Upper lobe of left lung (tissue), 4 donors: ENCODE measurements at regions not wholly inside any gene's neighbourhood (a gene's known extent, or its start where the extent isn't known, plus 50 kb on each side); places are given as distances from the start of the nearest gene placed in this dataset.

Source experiments
- CTCF ChIP-seq, 6 experiments: fragments of 450-650 bp in 4 of 6; fragments of 200-600 bp in 2 of 6; sonication (generic) in 2 of 6; IDR thresholded peaks; one replicate each; pipeline ENCODE4 v1.5.1; 2016 to 2019; ENCODE audit warnings: antibody characterized with exemption in 6 of 6
- EP300 ChIP-seq, 4 donors: sonication (generic); formaldehyde crosslinking; IDR thresholded peaks; one replicate each; pipeline ENCODE4 v1.5.1; 2017; ENCODE audit warnings: antibody characterized with exemption in 4 of 4, control low read depth in 2 of 4
- POLR2A ChIP-seq, 4 donors: fragments of 450-650 bp; IDR thresholded peaks; one replicate each; pipeline ENCODE4 v1.5.1; 2016 to 2017; ENCODE audit warnings: antibody characterized with exemption in 4 of 4, mild to moderate bottlenecking in 2 of 4

DNA sequence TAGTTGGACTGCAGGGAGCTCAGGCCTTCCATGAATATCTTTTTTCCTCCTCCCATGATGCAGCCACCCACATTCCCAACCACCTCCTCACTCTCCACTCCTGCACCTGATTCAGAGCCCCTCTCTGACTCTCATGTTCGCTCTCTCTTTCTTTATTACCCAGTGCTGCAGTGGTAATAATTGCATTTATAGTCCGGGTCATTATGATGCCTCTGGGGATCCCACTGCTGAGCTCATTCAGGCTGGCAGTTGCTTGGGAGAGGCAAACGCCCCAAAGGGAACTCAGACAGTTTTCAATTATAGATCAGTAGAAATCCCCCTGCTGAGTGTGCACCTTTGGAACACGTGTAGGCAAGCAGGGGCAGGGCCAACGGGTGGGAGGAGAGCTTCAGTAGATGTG is 953.0 kb downstream of the GRID1 start:
- TF ChIP-seq CTCF (IDR thresholded peaks at IDR 0.05) (no peak), EP300 (IDR thresholded peaks at IDR 0.05) (no peak), POLR2A (IDR thresholded peaks at IDR 0.05) (no peak)
